ENCODE measurements at regions not wholly inside any gene's neighbourhood (a gene's known extent, or its start where the extent isn't known, plus 50 kb on each side); places are given as distances from the start of the nearest gene placed in this dataset.

- TF ChIP-seq USF2 (IDR thresholded peaks at IDR 0.05; ENCODE audit: borderline replicate concordance, low read depth, low read length) (no peak), RAD21 (IDR thresholded peaks at IDR 0.05; ENCODE audit: low read length) (no peak), EP300 (IDR thresholded peaks at IDR 0.05; ENCODE audit: borderline replicate concordance in 1 of 2, low read depth in 1 of 2, low read length in 1 of 2) (no peak), MXI1 (IDR thresholded peaks at IDR 0.05; ENCODE audit: low read depth, low read length) (no peak), CTCF (IDR thresholded peaks at IDR 0.05) (no peak), CHD2 (IDR thresholded peaks at IDR 0.05; ENCODE audit: low read length, partially characterized antibody) (no peak), JUND (IDR thresholded peaks at IDR 0.05) (no peak), RFX5 (IDR thresholded peaks at IDR 0.05; ENCODE audit: low read length) (no peak), SIN3A (IDR thresholded peaks at IDR 0.05; ENCODE audit: borderline replicate concordance, low read depth, low read length) (no peak), POLR2AphosphoS5 (IDR thresholded peaks at IDR 0.05; ENCODE audit: low read depth, low read length) (no peak), REST (IDR thresholded peaks at IDR 0.05; ENCODE audit: low read depth, low read length) (no peak)
These were observed 788.2 kb downstream of the MED13L start for GRCh38 chr12:115489253-115489652.

All from SK-N-SH (cell line).